Keratinocyte (primary cell): ENCODE measurements at regions not wholly inside any gene's neighbourhood (a gene's known extent, or its start where the extent isn't known, plus 50 kb on each side); places are given as distances from the start of the nearest gene placed in this dataset.
"Not testable (repeated sequence)": the region's sequence is repeated elsewhere in the genome, so short reads cannot be mapped to it uniquely, and the experiment has no call there.

ENCODE experiments used
- DNase-seq: peaks from one replicate; pipeline ENCODE4 v3.0.0-alpha.2; 2011; ENCODE audit warnings: low read depth, missing footprints, low spot score
- FAIRE-seq: peaks from 2 replicates; lab custom pipeline; 2011; peaks lifted over from hg19 to GRCh38; lab: Jason Lieb, UNC
- H2AFZ ChIP-seq: 2 replicates; pipeline ENCODE4 v1.6.0; 2012; ENCODE audit warnings: low read length, control low read depth, inconsistent platforms; ENCODE audit not compliant: control insufficient read depth
- H3K27ac ChIP-seq: 2 replicates; pipeline ENCODE4 v1.5.1; 2011; ENCODE audit warnings: low read length; ENCODE audit not compliant: control insufficient read depth, insufficient read depth
- H3K27me3 ChIP-seq: 3 replicates; pipeline ENCODE4 v1.6.0; 2011; ENCODE audit warnings: low read length; ENCODE audit not compliant: control insufficient read depth, insufficient read depth; ENCODE audit errors: extremely low read depth
- H3K36me3 ChIP-seq, 2 experiments: 2 replicates in 1 of 2; 3 replicates in 1 of 2; pipeline ENCODE4 v1.5.1; 2011; ENCODE audit warnings: low read length in 2 of 2, mild to moderate bottlenecking in 1 of 2; ENCODE audit not compliant: control insufficient read depth in 2 of 2, insufficient read depth in 2 of 2; ENCODE audit errors: extremely low read depth in 1 of 2
- H3K4me1 ChIP-seq: 3 replicates; pipeline ENCODE4 v1.5.1; 2011; ENCODE audit warnings: low read length; ENCODE audit not compliant: control insufficient read depth, insufficient read depth; ENCODE audit errors: extremely low read depth
- H3K4me2 ChIP-seq: 3 replicates; pipeline ENCODE4 v1.6.0; 2011; ENCODE audit warnings: low read depth, low read length; ENCODE audit not compliant: control insufficient read depth, insufficient read depth; ENCODE audit errors: extremely low read depth
- H3K4me3 ChIP-seq, 3 experiments: fragments of 200-600 bp in 1 of 3; sonication (generic) in 1 of 3; 2 replicates in 2 of 3; 3 replicates in 1 of 3; pipeline ENCODE4 v1.5.1; 2011 to 2016; ENCODE audit warnings: low read length in 3 of 3, mild to moderate bottlenecking in 3 of 3, control low read depth in 2 of 3, inconsistent platforms in 1 of 3, low read depth in 1 of 3, mixed read lengths in 1 of 3, mixed run types in 1 of 3, moderate library complexity in 1 of 3; ENCODE audit not compliant: control insufficient read depth in 2 of 3, insufficient read depth in 2 of 3; ENCODE audit errors: extremely low read depth in 1 of 3
- H3K79me2 ChIP-seq: 2 replicates; pipeline ENCODE4 v1.6.0; 2012; ENCODE audit warnings: low read length; ENCODE audit not compliant: control insufficient read depth, insufficient read depth
- H3K9ac ChIP-seq: 3 replicates; pipeline ENCODE4 v1.6.0; 2011; ENCODE audit warnings: low read length; ENCODE audit not compliant: control insufficient read depth, insufficient read depth; ENCODE audit errors: extremely low read depth
- H3K9me1 ChIP-seq: 3 replicates; pipeline ENCODE4 v1.6.0; 2011; ENCODE audit warnings: low read length; ENCODE audit not compliant: control insufficient read depth, insufficient read depth; ENCODE audit errors: extremely low read depth
- H3K9me3 ChIP-seq: 2 replicates; pipeline ENCODE4 v1.5.1; 2012; ENCODE audit warnings: low read depth, low read length; ENCODE audit not compliant: control insufficient read depth
- H4K20me1 ChIP-seq: 3 replicates; pipeline ENCODE4 v1.6.0; 2011; ENCODE audit warnings: low read length; ENCODE audit not compliant: control insufficient read depth, insufficient read depth; ENCODE audit errors: extremely low read depth
- EZH2 ChIP-seq: IDR thresholded peaks from one replicate; pipeline ENCODE4 v1.6.1; 2012; ENCODE audit warnings: inconsistent platforms, mild to moderate bottlenecking, low read length, moderate library complexity
- dilution Hi-C: fragments of 300-500 bp; cut with MboI; formaldehyde crosslinking; loops from one replicate; pipeline ENCODE4 v1.7.0; 2020; ENCODE audit warnings: low sequenced_read_pairs; ENCODE audit not compliant: extremely low pct_ligation_motif_present
- TF ChIP-seq, protein P1 (sequence below), 3 experiments: IDR thresholded peaks in 1 of 3; conservative IDR thresholded peaks in 1 of 3; optimal IDR thresholded peaks in 1 of 3; 2 replicates in 2 of 3; 3 replicates in 1 of 3; pipeline versions ENCODE3 to v1.5.1; 2011; ENCODE audit warnings: low read length in 3 of 3, mild to moderate bottlenecking in 3 of 3, moderate library complexity in 2 of 3, control low read depth in 1 of 3, inconsistent platforms in 1 of 3; ENCODE audit not compliant: insufficient read depth in 2 of 3; ENCODE audit errors: extremely low read depth in 1 of 3

DNA sequence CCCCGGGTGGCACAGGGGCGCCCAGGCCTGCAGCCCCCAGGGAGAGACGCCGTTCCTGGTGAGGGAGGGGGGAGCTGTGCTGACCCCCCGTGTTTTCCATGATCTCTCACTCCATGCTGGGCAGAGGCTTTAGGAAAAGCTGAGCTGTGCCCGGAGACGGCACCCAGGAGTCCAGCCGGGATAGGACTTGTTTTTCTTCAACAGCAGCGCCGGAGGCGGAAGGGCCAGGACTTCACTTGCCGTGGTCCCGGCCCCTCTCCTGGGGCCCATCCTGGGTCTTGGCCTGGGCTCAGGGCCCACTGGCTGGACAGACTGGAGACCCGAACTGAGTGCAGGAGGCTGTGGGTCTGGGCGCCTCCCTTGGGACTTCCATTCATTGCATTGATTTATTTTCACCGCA lies 176.8 kb upstream of the ZNF469 start:
- H3K4me2 ChIP-seq, H2AFZ ChIP-seq, FAIRE-seq, H3K9me3 ChIP-seq, H3K79me2 ChIP-seq, dilution Hi-C loops, H3K36me3 ChIP-seq, H3K27me3 ChIP-seq, H3K4me3 ChIP-seq, H3K4me1 ChIP-seq, DNase-seq, H4K20me1 ChIP-seq, H3K9me1 ChIP-seq, H3K27ac ChIP-seq, H3K9ac ChIP-seq: not testable (repeated sequence)

DNA sequence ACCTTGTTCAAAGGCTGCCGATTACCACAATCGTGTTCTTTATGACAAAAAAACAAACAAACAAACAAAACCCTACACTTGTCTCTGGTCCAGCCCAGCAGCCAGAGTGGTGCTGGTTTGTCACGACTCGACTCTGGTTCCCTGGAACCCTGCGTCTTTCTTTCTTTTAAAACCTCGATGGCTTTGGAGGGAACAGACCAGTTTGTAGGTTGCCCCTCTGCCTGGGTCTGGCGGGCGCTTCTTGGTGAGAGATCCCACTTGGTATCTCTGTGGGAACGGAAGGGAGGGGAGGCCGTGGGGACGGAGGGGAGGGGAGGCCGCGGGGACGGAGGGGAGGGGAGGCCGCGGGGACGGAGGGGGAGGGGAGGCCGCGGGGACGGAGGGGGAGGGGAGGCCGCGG lies 176.2 kb upstream of the ZNF469 start:
- H4K20me1 ChIP-seq, dilution Hi-C loops, H3K27ac ChIP-seq, H3K4me2 ChIP-seq, H3K9me1 ChIP-seq, H3K9ac ChIP-seq, H3K79me2 ChIP-seq, H3K27me3 ChIP-seq, H3K9me3 ChIP-seq, H3K4me1 ChIP-seq, DNase-seq, FAIRE-seq, H2AFZ ChIP-seq, H3K4me3 ChIP-seq, H3K36me3 ChIP-seq: not testable (repeated sequence)

DNA sequence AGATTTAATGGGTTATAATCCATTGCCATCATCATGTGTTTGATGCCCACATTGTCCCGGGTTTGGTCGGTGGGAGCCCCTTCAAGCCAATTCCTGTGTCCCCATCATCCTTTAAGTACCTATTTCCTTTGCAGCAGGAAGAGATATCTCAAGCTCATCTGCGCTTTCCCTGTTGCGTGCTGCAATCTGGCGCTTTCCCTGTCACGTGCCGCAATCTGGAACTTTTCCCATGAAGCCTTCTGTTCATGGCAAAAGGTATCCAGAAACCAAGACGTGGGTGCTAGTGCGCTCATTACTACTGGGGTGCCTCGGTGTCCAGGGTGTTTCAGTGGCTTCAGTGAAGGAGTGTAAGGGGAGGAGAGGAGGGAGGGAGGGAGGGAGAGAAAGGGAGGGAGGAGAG lies 174.6 kb upstream of the ZNF469 start:
- H3K27me3 ChIP-seq, result no peaks in the 10 kb centered on the region

DNA sequence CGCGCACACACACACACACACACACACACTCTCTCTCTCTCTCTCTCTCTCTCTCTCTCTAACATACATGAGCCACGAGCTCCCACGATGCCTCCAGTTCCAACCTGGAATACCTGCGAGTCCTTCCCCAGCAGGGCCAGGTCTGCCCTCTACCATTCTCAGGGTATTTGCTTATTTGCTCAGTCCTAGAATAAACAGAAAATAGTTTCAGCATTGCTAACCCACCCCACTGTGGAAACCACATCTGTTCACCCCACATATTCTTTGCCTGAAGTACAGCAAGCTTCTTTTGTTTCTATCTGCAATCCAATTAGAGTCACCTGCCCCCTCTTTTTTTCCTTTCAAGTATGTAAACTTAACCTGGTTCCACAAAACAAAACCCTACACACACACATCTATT lies 174.0 kb upstream of the ZNF469 start:
- not testable (repeated sequence) for DNase-seq

More for the DNA sequence above, 174.6 kb upstream of the ZNF469 start:
- TF ChIP-seq EZH2, result no peak
- TF ChIP-seq, protein P1, sequence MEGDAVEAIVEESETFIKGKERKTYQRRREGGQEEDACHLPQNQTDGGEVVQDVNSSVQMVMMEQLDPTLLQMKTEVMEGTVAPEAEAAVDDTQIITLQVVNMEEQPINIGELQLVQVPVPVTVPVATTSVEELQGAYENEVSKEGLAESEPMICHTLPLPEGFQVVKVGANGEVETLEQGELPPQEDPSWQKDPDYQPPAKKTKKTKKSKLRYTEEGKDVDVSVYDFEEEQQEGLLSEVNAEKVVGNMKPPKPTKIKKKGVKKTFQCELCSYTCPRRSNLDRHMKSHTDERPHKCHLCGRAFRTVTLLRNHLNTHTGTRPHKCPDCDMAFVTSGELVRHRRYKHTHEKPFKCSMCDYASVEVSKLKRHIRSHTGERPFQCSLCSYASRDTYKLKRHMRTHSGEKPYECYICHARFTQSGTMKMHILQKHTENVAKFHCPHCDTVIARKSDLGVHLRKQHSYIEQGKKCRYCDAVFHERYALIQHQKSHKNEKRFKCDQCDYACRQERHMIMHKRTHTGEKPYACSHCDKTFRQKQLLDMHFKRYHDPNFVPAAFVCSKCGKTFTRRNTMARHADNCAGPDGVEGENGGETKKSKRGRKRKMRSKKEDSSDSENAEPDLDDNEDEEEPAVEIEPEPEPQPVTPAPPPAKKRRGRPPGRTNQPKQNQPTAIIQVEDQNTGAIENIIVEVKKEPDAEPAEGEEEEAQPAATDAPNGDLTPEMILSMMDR (optimal IDR thresholded peaks at IDR 0.05 in 1 of 3, IDR thresholded peaks at IDR 0.05 in 1 of 3, conservative IDR thresholded peaks at IDR 0.05 in 1 of 3; ENCODE audit: extremely low read depth in 1 of 3, insufficient read depth in 2 of 3, low read length in 3 of 3), result no peak
- Histone ChIP-seq H3K4me1 (no peaks in the 10 kb centered on the region), H3K79me2 (no peaks in the 10 kb centered on the region), H3K9me1 (no peaks in the 10 kb centered on the region), H3K27ac (no peak overlapping the region), H3K4me2 (no peak overlapping the region), H3K36me3 (no peaks in the 10 kb centered on the region), H3K9me3 (no peaks in the 10 kb centered on the region), H2AFZ (no peak overlapping the region), H4K20me1 (no peaks in the 10 kb centered on the region), H3K4me3 (no peak overlapping the region), H3K9ac (no peak overlapping the region)
- dilution Hi-C loops, result no loop called here
- no peak for FAIRE-seq
- no peak for DNase-seq

More for the DNA sequence above, 174.0 kb upstream of the ZNF469 start:
- H3K4me3 ChIP-seq, H4K20me1 ChIP-seq, H3K79me2 ChIP-seq, H3K9ac ChIP-seq, dilution Hi-C loops, H3K27me3 ChIP-seq, H3K9me1 ChIP-seq, FAIRE-seq, H3K9me3 ChIP-seq, H2AFZ ChIP-seq, H3K4me1 ChIP-seq, H3K36me3 ChIP-seq, H3K4me2 ChIP-seq, H3K27ac ChIP-seq: not testable (repeated sequence)
